Tibial artery (tissue), 4 donors: ENCODE measurements at regions not wholly inside any gene's neighbourhood (a gene's known extent, or its start where the extent isn't known, plus 50 kb on each side); places are given as distances from the start of the nearest gene placed in this dataset.
"Not testable (repeated sequence)": the region's sequence is repeated elsewhere in the genome, so short reads cannot be mapped to it uniquely, and the experiment has no call there.

Experiments
- DNase-seq, 2 donors: peaks; one replicate each; pipeline ENCODE4 v3.0.0-alpha.2; 2019
- H3K27ac ChIP-seq, 2 donors: fragments of 200-600 bp; sonication (generic) in 1 of 2; 1 replicate in 1 of 2; 2 replicates in 1 of 2; pipeline ENCODE4 v1.5.1; 2018 to 2019; ENCODE audit warnings: mild to moderate bottlenecking in 1 of 2
- H3K27me3 ChIP-seq, 2 donors: fragments of 200-600 bp; sonication (generic) in 1 of 2; one replicate each; pipeline versions ENCODE4 v1.5.1 to v1.6.0; 2016 to 2019
- H3K36me3 ChIP-seq, 3 donors: fragments of 200-600 bp; sonication (generic) in 2 of 3; one replicate each; pipeline ENCODE4 v1.5.1; 2016 to 2019; ENCODE audit warnings: mild to moderate bottlenecking in 2 of 3
- H3K4me1 ChIP-seq, 4 donors: fragments of 200-600 bp; sonication (generic) in 2 of 4; 1 replicate in 3 of 4; 2 replicates in 1 of 4; pipeline ENCODE4 v1.5.1; 2016 to 2019
- H3K4me3 ChIP-seq, 2 donors: fragments of 200-600 bp; sonication (generic) in 1 of 2; 1 replicate in 1 of 2; 2 replicates in 1 of 2; pipeline ENCODE4 v1.5.1; 2018 to 2019; ENCODE audit warnings: mild to moderate bottlenecking in 2 of 2
- H3K9me3 ChIP-seq, 3 donors: fragments of 200-600 bp; sonication (generic) in 1 of 3; one replicate each; pipeline ENCODE4 v1.5.1; 2016 to 2019
- CTCF ChIP-seq, 2 experiments: fragments of 200-600 bp in 1 of 2; fragments of 450-650 bp in 1 of 2; IDR thresholded peaks; one replicate each; pipeline ENCODE4 v1.5.1; 2017 to 2019; ENCODE audit warnings: antibody characterized with exemption in 2 of 2, mild to moderate bottlenecking in 1 of 2, moderate library complexity in 1 of 2
- intact Hi-C: fragments of 100-400 bp; cut with DNase I; formaldehyde crosslinking; loops from one replicate; pipeline ENCODE4 v1.15.0; 2023; ENCODE audit warnings: low total_unique reads

GRCh38 chr6:164087211-164087610 lies 672.7 kb downstream of the QKI start:
- intact Hi-C loops, result no loop called here
- H3K27me3 ChIP-seq, result no peaks in the 10 kb centered on the region

GRCh38 chr6:164086076-164086887 lies 671.8 kb downstream of the QKI start:
- H3K27ac ChIP-seq, result peak overlapping the region; percentile 90
- peak overlapping the region; percentile 38 to 47 for H3K4me3 ChIP-seq
- intact Hi-C loops, result no loop called here
- peaks cover 0 to 19% (median 9%) of the 10 kb centered on the region in 4 donors for H3K4me1 ChIP-seq
- no peak for DNase-seq
- no peaks in the 10 kb centered on the region for H3K36me3 ChIP-seq
- TF ChIP-seq CTCF (IDR thresholded peaks at IDR 0.05), result no peak
- H3K9me3 ChIP-seq, result no peaks in the 10 kb centered on the region
- no peaks in the 10 kb centered on the region for H3K27me3 ChIP-seq

More at GRCh38 chr6:164087211-164087610, 672.7 kb downstream of the QKI start:
- no peaks in the 10 kb centered on the region for H3K36me3 ChIP-seq
- no peak overlapping the region for H3K27ac ChIP-seq
- H3K4me3 ChIP-seq, result no peak overlapping the region
- peaks cover 0 to 19% (median 9%) of the 10 kb centered on the region in 4 donors for H3K4me1 ChIP-seq
- DNase-seq, result no peak
- TF ChIP-seq CTCF (IDR thresholded peaks at IDR 0.05), result no peak
- no peaks in the 10 kb centered on the region for H3K9me3 ChIP-seq

- H3K4me3 ChIP-seq, result peak overlapping the region; percentile 38 to 47
- no peaks in the 10 kb centered on the region for H3K36me3 ChIP-seq
- no peaks in the 10 kb centered on the region for H3K9me3 ChIP-seq
- H3K27me3 ChIP-seq, result no peaks in the 10 kb centered on the region
- H3K4me1 ChIP-seq, result peaks cover 0 to 19% (median 9%) of the 10 kb centered on the region in 4 donors
- DNase-seq, result peak; percentile 86 to 93
- TF ChIP-seq CTCF (IDR thresholded peaks at IDR 0.05), result no peak
- peak overlapping the region; percentile 90 for H3K27ac ChIP-seq
- intact Hi-C loops, result no loop called here
Observed at GRCh38 chr6:164085091-164086075, 670.9 kb downstream of the QKI start.

- H3K36me3 ChIP-seq, result no peaks in the 10 kb centered on the region
- no peak overlapping the region for H3K4me3 ChIP-seq
- H3K27ac ChIP-seq, result no peak overlapping the region
- no peak for DNase-seq
- intact Hi-C loops, result loop anchor here (5.0 kb wide), 1 partner anchor 1668 kb away; no protein-coding TSS in a partner anchor
- H3K4me1 ChIP-seq, result peaks cover 0 to 10% (median 4%) of the 10 kb centered on the region in 4 donors
- H3K9me3 ChIP-seq, result no peaks in the 10 kb centered on the region
- TF ChIP-seq CTCF (IDR thresholded peaks at IDR 0.05), result no peak
- H3K27me3 ChIP-seq, result no peaks in the 10 kb centered on the region
Observed at GRCh38 chr6:164079275-164079600, 664.7 kb downstream of the QKI start.

GRCh38 chr6:164078532-164079274 lies 664.2 kb downstream of the QKI start:
- intact Hi-C loops, result loop anchor here (5.0 kb wide), 1 partner anchor 1669 kb away; no protein-coding TSS in a partner anchor
- no peak for TF ChIP-seq CTCF (IDR thresholded peaks at IDR 0.05)
- Histone ChIP-seq H3K36me3 (no peaks in the 10 kb centered on the region), H3K27me3 (no peaks in the 10 kb centered on the region), H3K27ac (no peak overlapping the region), H3K4me3 (no peak overlapping the region), H3K9me3 (no peaks in the 10 kb centered on the region), H3K4me1 (peaks cover 0 to 8% (median 4%) of the 10 kb centered on the region in 4 donors)
- no peak for DNase-seq

- H3K36me3 ChIP-seq, H3K4me3 ChIP-seq, H3K9me3 ChIP-seq, DNase-seq, H3K27me3 ChIP-seq, H3K27ac ChIP-seq, H3K4me1 ChIP-seq: not testable (repeated sequence)
- intact Hi-C loops, result loop anchor here (5.0 kb wide), 1 partner anchor 1670 kb away; no protein-coding TSS in a partner anchor
Observed at GRCh38 chr6:164076818-164077532, 662.5 kb downstream of the QKI start.
